DOHH2 (cell line): ENCODE measurements at regions not wholly inside any gene's neighbourhood (a gene's known extent, or its start where the extent isn't known, plus 50 kb on each side); places are given as distances from the start of the nearest gene placed in this dataset.

Experiments used
- H3F3A ChIP-seq: fragments of 200-600 bp; sonication (generic), shearing (Covaris generic); 2 replicates; pipeline ENCODE4 v1.6.0; 2016; ENCODE audit warnings: antibody characterized with exemption, mild to moderate bottlenecking; ENCODE audit not compliant: control insufficient read depth, insufficient read depth
- H3K27ac ChIP-seq: fragments of 200-600 bp; sonication (generic); 2 replicates; pipeline ENCODE4 v1.5.1; 2014; ENCODE audit warnings: low read depth, mild to moderate bottlenecking, low read length, moderate library complexity
- H3K27me3 ChIP-seq: fragments of 200-600 bp; sonication (generic); 2 replicates; pipeline ENCODE4 v1.6.1; 2014; ENCODE audit warnings: mild to moderate bottlenecking, low read length, mixed read lengths; ENCODE audit not compliant: control insufficient read depth
- H3K36me3 ChIP-seq: fragments of 200-600 bp; sonication (generic); 2 replicates; pipeline ENCODE4 v1.6.1; 2014; ENCODE audit warnings: mild to moderate bottlenecking, low read length, moderate library complexity, mixed read lengths; ENCODE audit not compliant: control insufficient read depth
- H3K4me1 ChIP-seq: fragments of 200-600 bp; sonication (generic); 2 replicates; pipeline ENCODE4 v1.6.1; 2014; ENCODE audit warnings: mild to moderate bottlenecking, low read length, mixed read lengths; ENCODE audit not compliant: control insufficient read depth
- H3K4me2 ChIP-seq: fragments of 200-600 bp; sonication (generic); 2 replicates; pipeline ENCODE4 v1.6.0; 2014; ENCODE audit warnings: mild to moderate bottlenecking, low read length, moderate library complexity
- H3K4me3 ChIP-seq: fragments of 200-600 bp; sonication (generic); 2 replicates; pipeline ENCODE4 v1.5.1; 2014; ENCODE audit warnings: mild to moderate bottlenecking, low read length, mixed read lengths
- H3K79me2 ChIP-seq: fragments of 200-600 bp; sonication (generic); 2 replicates; pipeline ENCODE4 v1.6.1; 2014; ENCODE audit warnings: mild to moderate bottlenecking, low read length, mixed read lengths; ENCODE audit not compliant: control insufficient read depth
- H3K9me2 ChIP-seq: fragments of 200-600 bp; sonication (generic); replicated peaks from 2 replicates; pipeline ENCODE4 v1.6.1; 2014; ENCODE audit warnings: mild to moderate bottlenecking, low read length, mixed read lengths; ENCODE audit not compliant: control insufficient read depth
- H3K9me3 ChIP-seq: fragments of 200-600 bp; sonication (generic); 2 replicates; pipeline ENCODE4 v1.6.1; 2014; ENCODE audit warnings: antibody characterized with exemption, low read length, mixed read lengths; ENCODE audit not compliant: control insufficient read depth, insufficient read depth
- H4K20me1 ChIP-seq: fragments of 200-600 bp; sonication (generic); 2 replicates; pipeline ENCODE4 v1.6.0; 2014; ENCODE audit warnings: low read depth, mild to moderate bottlenecking, antibody characterized with exemption, low read length, moderate library complexity; ENCODE audit not compliant: control insufficient read depth, insufficient read depth
- CTCF ChIP-seq: fragments of 200-600 bp; sonication (generic); IDR thresholded peaks from one replicate; pipeline ENCODE4 v1.5.1; 2014; ENCODE audit warnings: antibody characterized with exemption, mild to moderate bottlenecking, low read depth, low read length; ENCODE audit not compliant: poor library complexity, severe bottlenecking
- EZH2phosphoT487 ChIP-seq: fragments of 200-600 bp; sonication (generic); IDR thresholded peaks from 2 replicates; pipeline ENCODE4 v1.6.1; 2017; ENCODE audit warnings: borderline replicate concordance, mild to moderate bottlenecking, antibody characterized with exemption, low read length, moderate library complexity, mixed read lengths

- Histone ChIP-seq H3K9me3 (no peaks in the 10 kb centered on the region), H3K27ac (no peak overlapping the region), H4K20me1 (no peaks in the 10 kb centered on the region), H3K4me2 (no peak overlapping the region), H3F3A (no peaks in the 10 kb centered on the region), H3K36me3 (no peaks in the 10 kb centered on the region), H3K27me3 (no peaks in the 10 kb centered on the region), H3K9me2 (no peaks in the 10 kb centered on the region), H3K4me3 (no peak overlapping the region), H3K79me2 (no peaks in the 10 kb centered on the region), H3K4me1 (no peaks in the 10 kb centered on the region)
- TF ChIP-seq EZH2phosphoT487: no peak
- no peak for TF ChIP-seq CTCF
These were observed 115.7 kb upstream of the RALGAPA2 start for GRCh38 chr20:20827992-20828597.

- no peak overlapping the region for H3K27ac ChIP-seq
- H3K27me3 ChIP-seq: no peaks in the 10 kb centered on the region
- no peak overlapping the region for H3K4me2 ChIP-seq
These were observed 112.6 kb upstream of the RALGAPA2 start for GRCh38 chr20:20824924-20825584.

GRCh38 chr20:20823476-20823881 is 111.0 kb upstream of the RALGAPA2 start:
- no peak overlapping the region for H3K4me2 ChIP-seq
- no peaks in the 10 kb centered on the region for H3K79me2 ChIP-seq
- H3K27ac ChIP-seq: no peak overlapping the region
- H4K20me1 ChIP-seq: no peaks in the 10 kb centered on the region
- H3K9me2 ChIP-seq: no peaks in the 10 kb centered on the region
- H3K9me3 ChIP-seq: no peaks in the 10 kb centered on the region
- no peak overlapping the region for H3K4me3 ChIP-seq
- no peaks in the 10 kb centered on the region for H3K27me3 ChIP-seq
- H3K36me3 ChIP-seq: no peaks in the 10 kb centered on the region
- TF ChIP-seq CTCF: no peak
- TF ChIP-seq EZH2phosphoT487: no peak
- no peaks in the 10 kb centered on the region for H3F3A ChIP-seq
- no peaks in the 10 kb centered on the region for H3K4me1 ChIP-seq

More at GRCh38 chr20:20824924-20825584, 112.6 kb upstream of the RALGAPA2 start:
- Histone ChIP-seq H3K36me3 (no peaks in the 10 kb centered on the region), H3K4me3 (no peak overlapping the region), H3K4me1 (no peaks in the 10 kb centered on the region), H3F3A (no peaks in the 10 kb centered on the region), H3K9me2 (no peaks in the 10 kb centered on the region), H3K79me2 (no peaks in the 10 kb centered on the region), H4K20me1 (no peaks in the 10 kb centered on the region), H3K9me3 (no peaks in the 10 kb centered on the region)
- no peak for TF ChIP-seq EZH2phosphoT487
- TF ChIP-seq CTCF: peak; percentile 72
